Neural crest cell (in vitro differentiated cells): ENCODE measurements at regions not wholly inside any gene's neighbourhood (a gene's known extent, or its start where the extent isn't known, plus 50 kb on each side); places are given as distances from the start of the nearest gene placed in this dataset.

ENCODE experiments used
- DNase-seq: peaks from one replicate; pipeline ENCODE4 v3.0.0; 2021; ENCODE audit warnings: low read depth, mixed read lengths, low spot score
- H3K27ac Mint-ChIP-seq: one replicate; pipeline ENCODE4 v1.8.0; 2021; ENCODE audit warnings: mild to moderate bottlenecking, mixed read lengths; ENCODE audit not compliant: unreplicated experiment
- H3K27me3 Mint-ChIP-seq: 2 replicates; pipeline ENCODE4 v1.8.0; 2021; ENCODE audit warnings: low read depth, mild to moderate bottlenecking, mixed read lengths
- H3K36me3 Mint-ChIP-seq: 2 replicates; pipeline ENCODE4 v1.8.0; 2021; ENCODE audit warnings: low read depth, mild to moderate bottlenecking, mixed read lengths
- H3K4me1 Mint-ChIP-seq: 2 replicates; pipeline ENCODE4 v1.8.0; 2021; ENCODE audit warnings: mixed read lengths
- H3K4me3 Mint-ChIP-seq: one replicate; pipeline ENCODE4 v1.8.0; 2021; ENCODE audit warnings: mild to moderate bottlenecking, mixed read lengths
- H3K9me3 Mint-ChIP-seq: 2 replicates; pipeline ENCODE4 v1.8.0; 2021; ENCODE audit warnings: mixed read lengths
- CTCF ChIP-seq: fragments of 200-600 bp; sonication (generic); conservative IDR thresholded peaks from 2 replicates; pipeline ENCODE4 v1.5.0; 2021; ENCODE audit warnings: antibody characterized with exemption, mild to moderate bottlenecking

- TF ChIP-seq CTCF: no peak
- Mint-ChIP-seq H3K4me1 (peaks cover 13% of the 10 kb centered on the region), H3K4me3 (no peak overlapping the region), H3K9me3 (peaks cover 2% of the 10 kb centered on the region), H3K27ac (no peak overlapping the region), H3K36me3 (no peaks in the 10 kb centered on the region), H3K27me3 (no peaks in the 10 kb centered on the region)
- no peak for DNase-seq
Observed at GRCh38 chr1:55624766-55625165, 409.6 kb upstream of the USP24 start.

GRCh38 chr1:55623311-55623710 is 408.1 kb upstream of the USP24 start:
- Mint-ChIP-seq H3K36me3 (no peaks in the 10 kb centered on the region), H3K9me3 (peaks cover 6% of the 10 kb centered on the region), H3K4me3 (no peak overlapping the region), H3K4me1 (peaks cover 17% of the 10 kb centered on the region), H3K27me3 (no peaks in the 10 kb centered on the region), H3K27ac (no peak overlapping the region)
- no peak for DNase-seq
- no peak for TF ChIP-seq CTCF

GRCh38 chr1:55622074-55622473 is 406.9 kb upstream of the USP24 start:
- DNase-seq: no peak
- Mint-ChIP-seq H3K27me3 (no peaks in the 10 kb centered on the region), H3K36me3 (no peaks in the 10 kb centered on the region), H3K9me3 (peaks cover 8% of the 10 kb centered on the region), H3K4me3 (no peak overlapping the region), H3K4me1 (peaks cover 12% of the 10 kb centered on the region), H3K27ac (no peak overlapping the region)
- TF ChIP-seq CTCF: no peak

GRCh38 chr1:55618199-55618598 is 403.0 kb upstream of the USP24 start:
- Mint-ChIP-seq H3K36me3 (no peaks in the 10 kb centered on the region), H3K27ac (no peak overlapping the region), H3K9me3 (peaks cover 8% of the 10 kb centered on the region), H3K27me3 (no peaks in the 10 kb centered on the region), H3K4me3 (no peak overlapping the region), H3K4me1 (peaks cover 6% of the 10 kb centered on the region)
- DNase-seq: no peak
- TF ChIP-seq CTCF: no peak

GRCh38 chr1:55617288-55617982 is 402.3 kb upstream of the USP24 start:
- DNase-seq: no peak

More at GRCh38 chr1:55617288-55617982, 402.3 kb upstream of the USP24 start:
- Mint-ChIP-seq H3K4me3 (no peak overlapping the region), H3K9me3 (peaks cover 8% of the 10 kb centered on the region), H3K27ac (no peak overlapping the region), H3K36me3 (no peaks in the 10 kb centered on the region), H3K4me1 (peaks cover 6% of the 10 kb centered on the region), H3K27me3 (no peaks in the 10 kb centered on the region)
- no peak for TF ChIP-seq CTCF
